ENCODE measurements at regions not wholly inside any gene's neighbourhood (a gene's known extent, or its start where the extent isn't known, plus 50 kb on each side); places are given as distances from the start of the nearest gene placed in this dataset.

- no peak for DNase-seq
- H3K4me1 ChIP-seq (ENCODE audit: control insufficient read depth, insufficient read depth, low read length, poor library complexity, severe bottlenecking): no peaks in the 10 kb centered on the region
- H3K27ac ChIP-seq (ENCODE audit: insufficient read depth, low read length, poor library complexity, severe bottlenecking): no peak overlapping the region
- no peaks in the 10 kb centered on the region for H3K9me3 ChIP-seq (ENCODE audit: control insufficient read depth, low read length)
- no peaks in the 10 kb centered on the region for H3K27me3 ChIP-seq (replicated peaks; ENCODE audit: control insufficient read depth, insufficient read depth, low read length, poor library complexity, severe bottlenecking)
- no peaks in the 10 kb centered on the region for H3K36me3 ChIP-seq (ENCODE audit: control insufficient read depth, insufficient read depth, low read length)
- H3K4me3 ChIP-seq (ENCODE audit: insufficient read depth, low read depth, low read length, poor library complexity, severe bottlenecking): no peak overlapping the region
These were observed 113.4 kb upstream of the PMFBP1 start for GRCh38 chr16:72285324-72285723.

DNA sequence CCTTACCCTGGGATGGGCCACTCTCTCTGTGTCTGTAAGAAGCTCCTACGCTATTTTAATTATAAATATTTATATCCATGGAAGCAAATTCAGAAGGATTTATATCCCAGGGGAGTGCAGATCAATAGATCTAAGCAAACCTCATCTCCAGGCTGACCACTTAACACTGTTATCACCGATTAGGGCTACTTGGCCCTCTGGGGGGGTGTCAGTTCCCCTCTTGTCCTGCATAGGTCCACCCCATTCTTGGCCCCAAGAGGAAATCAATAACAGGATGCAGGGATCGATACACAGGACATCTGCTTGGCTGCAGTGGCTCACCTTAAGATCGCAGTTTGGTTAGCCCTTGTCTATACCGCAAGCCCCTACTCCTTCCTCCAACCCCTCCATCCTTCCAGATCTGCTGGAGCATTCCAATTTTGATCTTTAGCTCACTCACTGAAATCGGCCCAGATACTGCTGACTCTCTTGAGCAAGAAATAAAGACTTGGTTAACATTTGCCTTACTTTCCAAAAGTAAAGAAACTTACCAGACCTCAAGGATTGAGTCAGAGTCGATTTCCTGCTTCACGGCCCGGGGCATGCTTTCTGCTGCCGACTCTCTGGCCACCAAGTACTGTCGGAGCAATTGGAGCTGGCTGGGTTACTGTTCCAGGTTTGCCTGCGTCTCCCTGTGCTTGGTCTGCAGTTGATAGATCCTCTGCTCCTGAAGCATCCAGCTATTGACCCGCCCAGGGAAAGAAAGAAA is 112.3 kb upstream of the PMFBP1 start:
- no peak for DNase-seq
- Histone ChIP-seq H3K9me3 (ENCODE audit: control insufficient read depth, low read length) (no peaks in the 10 kb centered on the region), H3K27ac (ENCODE audit: insufficient read depth, low read length, poor library complexity, severe bottlenecking) (no peak overlapping the region), H3K36me3 (ENCODE audit: control insufficient read depth, insufficient read depth, low read length) (no peaks in the 10 kb centered on the region), H3K4me1 (ENCODE audit: control insufficient read depth, insufficient read depth, low read length, poor library complexity, severe bottlenecking) (no peaks in the 10 kb centered on the region), H3K4me3 (ENCODE audit: insufficient read depth, low read depth, low read length, poor library complexity, severe bottlenecking) (no peak overlapping the region), H3K27me3 (replicated peaks; ENCODE audit: control insufficient read depth, insufficient read depth, low read length, poor library complexity, severe bottlenecking) (no peaks in the 10 kb centered on the region)

GRCh38 chr16:72282362-72282761 is 110.4 kb upstream of the PMFBP1 start:
- Histone ChIP-seq H3K9me3 (ENCODE audit: control insufficient read depth, low read length) (no peaks in the 10 kb centered on the region), H3K4me1 (ENCODE audit: control insufficient read depth, insufficient read depth, low read length, poor library complexity, severe bottlenecking) (no peaks in the 10 kb centered on the region), H3K27ac (ENCODE audit: insufficient read depth, low read length, poor library complexity, severe bottlenecking) (no peak overlapping the region), H3K4me3 (ENCODE audit: insufficient read depth, low read depth, low read length, poor library complexity, severe bottlenecking) (no peak overlapping the region), H3K36me3 (ENCODE audit: control insufficient read depth, insufficient read depth, low read length) (no peaks in the 10 kb centered on the region), H3K27me3 (replicated peaks; ENCODE audit: control insufficient read depth, insufficient read depth, low read length, poor library complexity, severe bottlenecking) (no peaks in the 10 kb centered on the region)
- no peak for DNase-seq

- no peaks in the 10 kb centered on the region for H3K9me3 ChIP-seq (ENCODE audit: control insufficient read depth, low read length)
- no peaks in the 10 kb centered on the region for H3K36me3 ChIP-seq (ENCODE audit: control insufficient read depth, insufficient read depth, low read length)
- no peak for DNase-seq
- H3K4me1 ChIP-seq (ENCODE audit: control insufficient read depth, insufficient read depth, low read length, poor library complexity, severe bottlenecking): no peaks in the 10 kb centered on the region
- H3K4me3 ChIP-seq (ENCODE audit: insufficient read depth, low read depth, low read length, poor library complexity, severe bottlenecking): no peak overlapping the region
- H3K27ac ChIP-seq (ENCODE audit: insufficient read depth, low read length, poor library complexity, severe bottlenecking): no peak overlapping the region
- H3K27me3 ChIP-seq (replicated peaks; ENCODE audit: control insufficient read depth, insufficient read depth, low read length, poor library complexity, severe bottlenecking): no peaks in the 10 kb centered on the region
These were observed 106.3 kb upstream of the PMFBP1 start for GRCh38 chr16:72278301-72278700.

DNA sequence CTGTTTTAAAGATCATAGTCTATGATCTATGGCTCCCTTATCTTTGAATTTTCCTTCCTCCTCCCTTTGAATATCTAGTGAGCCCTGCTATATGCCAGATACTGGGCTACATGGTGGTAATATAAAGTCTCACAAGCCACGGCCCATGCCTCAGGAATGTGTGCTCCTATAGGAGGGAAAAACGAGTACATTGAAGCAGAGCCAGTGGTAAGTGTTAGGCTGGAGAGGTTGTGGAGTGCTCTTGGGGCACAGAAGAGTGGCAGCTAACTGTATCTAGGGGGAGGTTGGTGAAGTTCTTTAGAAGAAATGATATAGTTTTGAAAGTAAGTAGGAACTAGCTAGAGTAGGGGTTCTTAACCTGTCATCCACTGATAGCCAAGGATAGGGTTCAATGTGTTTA is 105.8 kb upstream of the PMFBP1 start:
- DNase-seq: no peak
- H3K27ac ChIP-seq (ENCODE audit: insufficient read depth, low read length, poor library complexity, severe bottlenecking): no peak overlapping the region
- no peak overlapping the region for H3K4me3 ChIP-seq (ENCODE audit: insufficient read depth, low read depth, low read length, poor library complexity, severe bottlenecking)
- H3K36me3 ChIP-seq (ENCODE audit: control insufficient read depth, insufficient read depth, low read length): no peaks in the 10 kb centered on the region
- no peaks in the 10 kb centered on the region for H3K4me1 ChIP-seq (ENCODE audit: control insufficient read depth, insufficient read depth, low read length, poor library complexity, severe bottlenecking)
- H3K9me3 ChIP-seq (ENCODE audit: control insufficient read depth, low read length): no peaks in the 10 kb centered on the region
- H3K27me3 ChIP-seq (replicated peaks; ENCODE audit: control insufficient read depth, insufficient read depth, low read length, poor library complexity, severe bottlenecking): no peaks in the 10 kb centered on the region

- no peak for DNase-seq
- H3K36me3 ChIP-seq (ENCODE audit: control insufficient read depth, insufficient read depth, low read length): no peaks in the 10 kb centered on the region
- no peak overlapping the region for H3K27ac ChIP-seq (ENCODE audit: insufficient read depth, low read length, poor library complexity, severe bottlenecking)
- H3K4me3 ChIP-seq (ENCODE audit: insufficient read depth, low read depth, low read length, poor library complexity, severe bottlenecking): no peak overlapping the region
- H3K4me1 ChIP-seq (ENCODE audit: control insufficient read depth, insufficient read depth, low read length, poor library complexity, severe bottlenecking): no peaks in the 10 kb centered on the region
- no peaks in the 10 kb centered on the region for H3K9me3 ChIP-seq (ENCODE audit: control insufficient read depth, low read length)
- H3K27me3 ChIP-seq (replicated peaks; ENCODE audit: control insufficient read depth, insufficient read depth, low read length, poor library complexity, severe bottlenecking): no peaks in the 10 kb centered on the region
These were observed 99.8 kb upstream of the PMFBP1 start for GRCh38 chr16:72271699-72272240.

DNA sequence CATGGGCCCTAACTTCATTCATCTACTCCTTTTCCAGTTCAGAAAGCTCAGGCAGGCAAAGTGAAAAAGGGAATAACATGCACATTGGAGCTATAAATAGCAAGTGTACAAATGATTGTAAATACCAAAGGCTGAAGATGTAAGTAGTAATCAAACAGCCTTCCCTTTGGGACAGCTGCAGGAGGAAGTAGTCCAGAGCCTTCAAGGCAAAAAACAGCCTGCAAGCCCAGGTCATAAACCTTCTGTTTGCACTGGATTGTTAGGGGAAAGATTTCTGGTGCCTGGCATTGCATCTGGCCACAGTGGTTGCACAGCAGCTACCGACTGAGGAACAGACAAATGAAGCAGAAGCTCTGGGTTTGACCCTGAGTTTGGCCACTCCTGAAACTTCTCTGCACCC is 98.6 kb upstream of the PMFBP1 start:
- no peak for DNase-seq
- H3K9me3 ChIP-seq (ENCODE audit: control insufficient read depth, low read length): no peaks in the 10 kb centered on the region
- no peaks in the 10 kb centered on the region for H3K36me3 ChIP-seq (ENCODE audit: control insufficient read depth, insufficient read depth, low read length)

DNA sequence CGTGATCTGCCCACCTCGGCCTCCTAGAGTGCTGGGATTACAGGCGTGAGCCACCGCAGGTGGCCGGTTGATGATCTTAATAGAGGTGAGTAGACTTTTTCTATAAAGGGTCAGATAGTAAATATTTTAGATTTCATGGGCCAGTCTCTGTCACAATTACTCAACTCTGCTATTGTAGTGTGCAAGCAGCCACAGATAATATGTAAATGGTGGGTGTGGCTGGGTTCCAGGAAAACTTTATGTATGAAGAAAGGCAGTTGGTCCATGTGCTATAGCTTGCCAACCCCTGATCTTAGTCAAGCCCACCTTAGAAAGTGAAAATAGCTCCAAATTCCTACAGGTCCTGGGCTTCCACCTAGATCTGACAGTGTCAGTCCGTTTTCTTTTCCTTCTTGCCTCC is 94.9 kb upstream of the PMFBP1 start:
- Histone ChIP-seq H3K4me1 (ENCODE audit: control insufficient read depth, insufficient read depth, low read length, poor library complexity, severe bottlenecking) (no peaks in the 10 kb centered on the region), H3K4me3 (ENCODE audit: insufficient read depth, low read depth, low read length, poor library complexity, severe bottlenecking) (no peak overlapping the region), H3K36me3 (ENCODE audit: control insufficient read depth, insufficient read depth, low read length) (no peaks in the 10 kb centered on the region), H3K27me3 (replicated peaks; ENCODE audit: control insufficient read depth, insufficient read depth, low read length, poor library complexity, severe bottlenecking) (no peaks in the 10 kb centered on the region), H3K27ac (ENCODE audit: insufficient read depth, low read length, poor library complexity, severe bottlenecking) (no peak overlapping the region), H3K9me3 (ENCODE audit: control insufficient read depth, low read length) (no peaks in the 10 kb centered on the region)
- no peak for DNase-seq

More for the DNA sequence above, 98.6 kb upstream of the PMFBP1 start:
- Histone ChIP-seq H3K4me3 (ENCODE audit: insufficient read depth, low read depth, low read length, poor library complexity, severe bottlenecking) (no peak overlapping the region), H3K27me3 (replicated peaks; ENCODE audit: control insufficient read depth, insufficient read depth, low read length, poor library complexity, severe bottlenecking) (no peaks in the 10 kb centered on the region), H3K27ac (ENCODE audit: insufficient read depth, low read length, poor library complexity, severe bottlenecking) (no peak overlapping the region), H3K4me1 (ENCODE audit: control insufficient read depth, insufficient read depth, low read length, poor library complexity, severe bottlenecking) (no peaks in the 10 kb centered on the region)

GRCh38 chr16:72264771-72265170 is 92.8 kb upstream of the PMFBP1 start:
- DNase-seq: no peak
- Histone ChIP-seq H3K9me3 (ENCODE audit: control insufficient read depth, low read length) (no peaks in the 10 kb centered on the region), H3K36me3 (ENCODE audit: control insufficient read depth, insufficient read depth, low read length) (no peaks in the 10 kb centered on the region)

DNA sequence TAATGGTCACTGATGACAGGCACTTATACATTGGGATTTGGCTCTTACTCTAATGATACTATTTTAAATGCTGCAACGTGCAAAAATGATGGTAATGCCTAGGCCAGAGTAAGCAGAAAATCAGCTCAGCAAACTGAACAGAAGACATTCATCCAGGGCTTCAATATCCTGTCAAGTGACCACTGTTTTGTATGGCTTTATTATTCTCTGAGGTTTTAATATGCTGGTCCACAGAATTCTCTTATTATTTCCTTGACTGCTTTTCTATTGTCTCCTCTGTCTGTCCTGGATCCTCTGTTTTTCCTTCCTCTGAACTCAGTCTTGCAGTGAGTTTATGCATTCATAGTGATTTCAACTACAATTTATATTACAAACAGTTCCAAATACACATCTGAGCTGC is 90.8 kb upstream of the PMFBP1 start:
- DNase-seq: no peak
- H3K4me3 ChIP-seq (ENCODE audit: insufficient read depth, low read depth, low read length, poor library complexity, severe bottlenecking): no peak overlapping the region
- no peaks in the 10 kb centered on the region for H3K4me1 ChIP-seq (ENCODE audit: control insufficient read depth, insufficient read depth, low read length, poor library complexity, severe bottlenecking)
- no peak overlapping the region for H3K27ac ChIP-seq (ENCODE audit: insufficient read depth, low read length, poor library complexity, severe bottlenecking)
- no peaks in the 10 kb centered on the region for H3K27me3 ChIP-seq (replicated peaks; ENCODE audit: control insufficient read depth, insufficient read depth, low read length, poor library complexity, severe bottlenecking)
- no peaks in the 10 kb centered on the region for H3K36me3 ChIP-seq (ENCODE audit: control insufficient read depth, insufficient read depth, low read length)
- no peaks in the 10 kb centered on the region for H3K9me3 ChIP-seq (ENCODE audit: control insufficient read depth, low read length)

More at GRCh38 chr16:72264771-72265170, 92.8 kb upstream of the PMFBP1 start:
- Histone ChIP-seq H3K27ac (ENCODE audit: insufficient read depth, low read length, poor library complexity, severe bottlenecking) (no peak overlapping the region), H3K27me3 (replicated peaks; ENCODE audit: control insufficient read depth, insufficient read depth, low read length, poor library complexity, severe bottlenecking) (no peaks in the 10 kb centered on the region), H3K4me1 (ENCODE audit: control insufficient read depth, insufficient read depth, low read length, poor library complexity, severe bottlenecking) (no peaks in the 10 kb centered on the region), H3K4me3 (ENCODE audit: insufficient read depth, low read depth, low read length, poor library complexity, severe bottlenecking) (no peak overlapping the region)
